NCI-H82 (cell line): ENCODE measurements at regions not wholly inside any gene's neighbourhood (a gene's known extent, or its start where the extent isn't known, plus 50 kb on each side); places are given as distances from the start of the nearest gene placed in this dataset.
"Not testable (repeated sequence)": the region's sequence is repeated elsewhere in the genome, so short reads cannot be mapped to it uniquely, and the experiment has no call there.

Experiments used
- DNase-seq: peaks from one replicate; lab custom pipeline; 2025; lab: John Stamatoyannopoulos, UW

DNA sequence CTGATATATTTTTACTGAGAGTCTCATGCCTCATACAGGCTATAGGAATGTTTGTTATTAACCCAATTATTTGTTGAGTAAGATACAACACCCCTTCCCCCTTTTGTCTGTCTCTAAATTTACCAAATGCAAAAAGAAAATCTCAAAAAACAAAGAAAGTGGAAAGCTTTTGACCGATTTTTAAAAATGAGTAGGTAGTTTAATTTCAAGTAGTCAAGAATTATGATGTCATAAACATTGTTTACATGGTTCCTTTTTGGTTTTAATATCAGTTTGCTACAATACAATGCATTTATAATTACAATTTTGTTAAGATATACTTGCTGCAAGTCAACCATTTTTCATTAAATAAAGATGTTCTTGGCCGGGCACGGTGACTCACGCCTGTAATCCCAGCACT is 84.7 kb upstream of the HMGA2 start:
- no peak for DNase-seq

DNA sequence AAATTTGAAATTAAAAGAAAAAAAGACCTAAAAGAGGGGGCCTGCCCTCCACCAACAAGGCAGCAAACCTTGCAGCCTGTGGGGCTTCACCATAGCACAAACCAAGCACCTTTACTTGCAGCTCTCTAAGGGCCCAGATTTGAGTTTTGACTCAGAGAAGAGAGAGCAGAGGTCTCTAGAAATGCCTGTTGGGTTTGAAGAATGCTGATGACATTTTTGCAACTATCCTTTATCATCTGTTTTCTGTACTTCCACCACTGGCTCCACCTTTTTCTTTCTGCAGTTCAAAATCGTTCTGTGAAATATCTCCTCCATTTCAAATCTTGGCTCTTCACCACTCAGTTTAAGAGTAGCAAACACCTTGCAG is 83.8 kb upstream of the HMGA2 start:
- no peak for DNase-seq

DNA sequence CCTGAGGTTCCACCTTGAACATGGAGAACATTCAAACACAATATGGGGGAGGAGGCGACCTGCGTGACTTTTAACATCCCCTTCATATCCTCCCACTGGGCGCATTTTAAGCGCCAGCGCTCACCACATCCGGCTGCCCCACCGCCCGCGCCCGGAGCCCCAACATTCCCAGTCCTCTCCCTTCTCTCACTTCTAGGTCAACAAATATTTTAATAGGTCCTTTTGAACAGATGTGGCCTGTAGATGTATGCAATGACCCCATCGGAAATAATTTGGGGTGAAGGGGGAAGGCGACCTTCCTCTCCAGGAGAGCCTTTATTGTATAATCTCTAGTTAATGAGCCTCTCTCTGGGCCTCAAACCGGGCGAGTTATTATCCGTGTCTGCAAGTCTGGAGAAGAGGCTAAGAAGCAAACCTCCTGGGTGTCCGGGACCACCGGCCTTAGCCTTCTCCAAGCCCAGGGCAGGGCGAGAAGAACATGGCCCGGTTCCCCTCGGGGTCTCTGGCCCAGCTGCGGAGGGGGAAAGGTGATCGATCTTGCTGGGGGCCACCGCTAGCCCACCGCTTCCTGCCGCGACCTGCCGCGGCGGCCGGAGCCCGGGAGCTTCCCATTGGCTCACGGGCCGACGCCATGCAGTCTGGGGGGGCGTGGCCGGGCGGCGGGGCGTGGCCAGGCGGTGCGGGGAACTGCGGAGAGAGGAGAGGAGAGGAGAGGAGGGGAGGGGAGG is 83.2 kb upstream of the HMGA2 start:
- peak; percentile 89 for DNase-seq

DNA sequence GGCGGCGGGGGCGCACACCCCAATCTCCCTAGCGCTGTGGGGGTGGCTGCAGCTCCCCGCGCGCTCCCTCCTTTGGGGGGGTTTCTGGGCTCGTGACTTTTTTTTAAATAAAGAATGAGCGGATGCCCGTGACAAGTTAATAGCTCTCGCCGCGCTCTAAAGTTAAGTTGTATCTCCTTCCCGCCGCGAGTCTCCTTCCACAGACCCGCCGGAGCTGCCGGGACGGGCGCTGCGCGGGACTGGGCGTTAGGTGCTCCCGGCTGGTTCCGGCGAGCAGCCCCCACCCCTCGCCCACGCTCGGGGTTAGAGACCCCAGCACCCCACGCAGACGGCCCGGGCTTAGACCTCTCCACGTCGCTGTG is 82.6 kb upstream of the HMGA2 start:
- DNase-seq = peak; percentile 81

DNA sequence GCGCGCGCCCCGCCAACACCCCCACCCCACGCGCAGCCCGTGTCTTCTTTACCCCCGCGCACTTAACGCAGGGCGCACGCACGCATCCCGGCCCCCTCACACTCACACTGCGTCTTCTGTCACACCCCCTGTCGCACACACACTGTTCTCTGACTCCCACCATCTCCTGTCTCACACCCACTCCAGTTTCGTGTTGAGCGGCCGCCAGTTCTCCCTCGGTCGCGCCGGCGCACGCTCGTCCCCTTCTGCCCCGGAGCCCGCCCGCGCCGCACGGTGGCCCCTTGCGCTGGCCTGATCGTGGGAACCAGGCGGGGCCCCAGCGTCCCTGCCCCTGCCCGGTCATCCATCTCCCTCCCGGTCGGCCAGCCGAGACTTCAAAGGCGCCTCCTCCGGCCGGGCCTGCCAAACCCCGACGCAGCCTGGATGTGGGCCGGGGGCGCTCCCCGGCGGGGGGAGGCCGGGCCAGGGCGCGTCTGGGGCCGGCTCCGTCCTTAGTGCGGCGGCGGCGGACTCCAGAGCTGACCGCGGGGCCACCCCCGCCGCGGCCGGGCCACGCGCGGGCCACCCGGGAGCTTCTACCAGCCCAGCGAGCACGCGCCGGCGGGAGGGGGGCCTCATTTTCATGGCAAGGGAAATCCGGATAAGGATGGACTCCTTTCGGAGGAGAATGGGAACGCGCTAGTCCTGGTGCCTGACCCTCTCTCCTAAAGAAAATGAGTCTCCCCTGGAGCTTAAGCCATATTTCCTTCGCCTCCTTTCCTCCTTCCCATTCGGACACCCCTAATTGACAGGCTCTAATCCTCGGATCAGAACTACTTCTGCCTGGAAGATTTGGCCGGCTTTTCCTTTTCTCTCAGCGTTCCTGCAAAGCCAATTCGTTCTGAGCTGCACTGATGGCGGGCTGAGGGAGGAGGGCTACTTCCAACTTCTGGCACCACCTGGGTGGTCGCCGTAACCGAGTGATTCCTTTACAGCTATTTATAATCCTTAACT is 82.0 kb upstream of the HMGA2 start:
- peak; percentile 88 for DNase-seq

DNA sequence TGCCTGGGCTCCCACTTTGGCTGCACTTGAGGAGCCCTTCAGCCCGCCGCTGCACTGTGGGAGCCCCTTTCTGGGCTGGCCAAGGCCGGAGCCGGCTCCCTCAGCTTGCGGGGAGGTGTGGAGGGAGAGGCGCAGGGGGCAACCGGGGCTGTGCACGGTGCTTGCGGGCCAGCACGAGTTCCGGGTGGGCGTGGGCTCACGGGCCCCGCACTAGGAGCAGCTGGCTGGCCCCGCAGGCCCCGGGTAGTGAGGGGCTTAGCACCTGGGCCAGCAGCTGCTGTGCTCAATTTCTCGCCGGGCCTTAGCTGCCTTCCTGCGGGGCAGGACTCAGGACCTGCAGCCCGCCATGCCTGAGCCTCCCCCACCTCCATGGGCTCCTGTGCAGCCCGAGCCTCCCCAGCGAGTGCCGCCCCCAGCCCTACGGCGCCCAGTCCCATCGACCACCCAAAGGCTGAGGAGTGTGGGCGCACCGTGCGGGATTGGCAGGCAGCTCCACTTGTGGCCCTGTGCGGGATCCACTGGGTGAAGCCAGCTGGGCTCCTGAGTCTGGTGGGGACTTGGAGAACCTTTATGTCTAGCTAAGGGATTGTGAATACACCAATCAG is 79.9 kb upstream of the HMGA2 start:
- not testable (repeated sequence) for DNase-seq

DNA sequence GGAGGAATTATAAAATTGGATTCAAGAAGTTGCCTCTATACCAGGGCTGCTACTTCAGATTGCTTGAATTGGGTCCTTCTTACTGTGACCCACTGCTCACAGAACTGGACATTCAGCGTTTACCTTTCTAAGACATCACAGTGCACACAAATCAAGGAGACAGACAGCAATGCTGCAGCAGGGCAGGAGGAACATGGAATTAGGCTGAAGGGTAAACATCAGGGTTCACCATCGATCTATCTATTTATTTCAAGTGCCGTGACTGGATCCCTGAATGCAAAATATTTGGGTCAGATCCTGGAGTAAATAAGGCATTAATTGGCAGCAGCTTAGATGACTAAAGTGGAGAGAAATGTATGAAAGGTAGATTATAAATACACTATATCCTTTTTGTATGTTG is 76.9 kb upstream of the HMGA2 start:
- peak; percentile 23 for DNase-seq

DNA sequence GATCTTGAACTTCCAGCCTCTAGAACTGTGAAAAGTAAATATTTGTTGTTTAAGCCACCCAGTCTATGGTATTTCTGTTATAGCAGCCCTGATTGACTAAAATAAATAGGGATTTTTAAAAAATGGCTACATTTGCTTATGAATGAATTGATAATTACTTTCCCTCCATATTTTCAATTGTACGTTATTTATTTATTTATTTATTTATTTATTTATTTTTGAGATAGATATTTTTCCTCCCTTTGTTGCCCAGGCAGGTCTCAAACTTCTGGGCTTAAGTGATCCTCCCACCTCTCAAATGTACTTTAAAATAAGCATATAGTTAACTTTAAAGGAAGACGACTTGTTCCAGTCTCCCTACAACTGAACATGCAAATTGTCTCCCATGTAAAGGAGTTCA is 76.0 kb upstream of the HMGA2 start:
- DNase-seq = no peak

DNA sequence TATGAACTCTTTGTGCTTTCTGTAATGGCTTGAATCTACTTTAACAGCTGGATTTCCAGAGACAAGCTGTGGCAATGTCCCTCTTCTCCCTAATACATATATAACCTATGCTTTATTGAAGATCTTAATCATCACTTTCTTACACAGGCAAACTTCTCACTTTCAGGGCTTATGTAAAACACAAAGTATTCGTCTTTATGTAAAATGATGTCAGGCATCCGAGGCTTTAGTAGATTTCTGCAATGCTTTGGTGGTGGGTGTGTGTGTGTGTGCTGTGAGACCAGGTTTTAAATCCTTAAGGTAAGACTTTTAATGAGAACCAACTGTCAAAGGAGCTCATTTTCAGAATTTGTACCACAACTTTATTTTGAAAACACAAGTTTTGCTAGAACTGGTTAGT is 70.0 kb upstream of the HMGA2 start:
- no peak for DNase-seq

DNA sequence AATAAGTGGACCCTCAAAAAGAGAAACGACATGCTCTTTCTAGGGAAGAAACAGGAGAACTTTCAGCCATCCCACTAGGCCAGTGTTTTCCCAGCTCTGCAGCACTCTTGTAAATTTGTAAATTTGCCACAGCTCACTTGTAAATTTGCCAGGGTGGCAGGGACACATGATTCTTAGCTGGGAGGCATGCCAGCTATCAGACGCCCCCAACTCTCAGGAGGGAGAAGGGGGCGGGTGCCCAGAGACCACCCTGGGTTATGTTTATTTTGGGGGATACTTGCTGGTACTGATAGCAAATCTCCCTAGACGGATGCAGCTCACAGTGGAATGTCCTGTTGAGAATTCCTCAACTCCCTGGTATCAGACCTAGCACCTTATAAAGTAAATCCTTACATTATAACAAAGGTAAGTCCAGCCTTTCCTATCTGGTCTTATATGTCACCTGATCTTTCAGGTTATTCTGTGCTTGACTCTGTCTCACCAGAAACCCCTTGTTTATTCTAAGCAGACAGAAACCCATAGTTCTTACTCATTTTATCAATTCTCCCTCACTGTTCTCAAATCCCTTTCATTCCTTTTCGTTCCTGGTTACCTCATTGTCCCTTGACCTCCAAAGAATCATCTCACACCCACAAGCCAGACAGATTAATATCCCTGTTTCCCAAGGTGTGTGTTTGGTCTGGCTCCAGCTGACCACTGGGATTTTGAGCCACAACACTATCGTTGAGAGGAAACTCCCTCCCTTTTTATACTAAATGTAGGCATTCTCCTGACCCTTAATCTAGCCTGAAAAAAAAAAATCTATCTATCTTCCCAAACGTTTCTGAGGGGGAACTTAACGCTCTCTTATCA is 69.3 kb upstream of the HMGA2 start:
- no peak for DNase-seq

DNA sequence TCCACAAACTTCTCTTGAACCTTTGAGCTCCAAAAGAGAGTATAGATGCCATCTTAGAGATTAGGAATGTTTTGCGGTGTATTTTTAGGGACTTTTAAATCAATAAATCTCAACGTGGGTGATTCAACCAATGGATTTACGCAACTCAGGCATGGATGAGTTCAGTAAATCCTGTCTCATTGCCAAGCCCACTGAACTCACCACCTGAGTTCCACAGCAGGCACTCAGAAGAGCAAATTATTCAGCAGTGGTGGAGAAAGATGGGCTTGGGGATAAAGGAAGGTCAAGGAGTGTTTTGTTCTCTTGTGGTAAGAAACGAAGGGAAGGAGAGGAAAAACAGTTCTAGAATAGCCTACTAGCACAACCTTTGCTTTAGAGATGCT is 68.7 kb upstream of the HMGA2 start:
- DNase-seq = no peak

DNA sequence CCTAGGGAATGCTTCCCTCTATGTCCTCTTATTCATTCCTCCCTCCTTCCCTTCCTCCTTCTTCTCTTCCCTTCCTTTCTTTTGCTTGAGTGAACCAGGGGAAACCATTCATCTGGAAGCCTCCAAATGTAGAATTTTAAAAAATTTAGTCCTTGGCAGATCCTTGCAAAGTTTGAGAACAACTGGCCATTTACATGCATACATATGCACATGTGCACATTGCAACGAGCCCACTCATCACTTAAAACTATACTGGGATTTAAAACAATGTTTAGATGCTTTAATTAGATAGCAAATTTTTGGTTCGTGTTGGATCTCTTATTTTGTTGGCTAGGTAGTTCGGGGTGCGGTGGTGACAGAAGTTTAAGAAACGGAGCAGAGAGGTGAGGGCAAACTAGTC is 68.0 kb upstream of the HMGA2 start:
- DNase-seq = no peak

DNA sequence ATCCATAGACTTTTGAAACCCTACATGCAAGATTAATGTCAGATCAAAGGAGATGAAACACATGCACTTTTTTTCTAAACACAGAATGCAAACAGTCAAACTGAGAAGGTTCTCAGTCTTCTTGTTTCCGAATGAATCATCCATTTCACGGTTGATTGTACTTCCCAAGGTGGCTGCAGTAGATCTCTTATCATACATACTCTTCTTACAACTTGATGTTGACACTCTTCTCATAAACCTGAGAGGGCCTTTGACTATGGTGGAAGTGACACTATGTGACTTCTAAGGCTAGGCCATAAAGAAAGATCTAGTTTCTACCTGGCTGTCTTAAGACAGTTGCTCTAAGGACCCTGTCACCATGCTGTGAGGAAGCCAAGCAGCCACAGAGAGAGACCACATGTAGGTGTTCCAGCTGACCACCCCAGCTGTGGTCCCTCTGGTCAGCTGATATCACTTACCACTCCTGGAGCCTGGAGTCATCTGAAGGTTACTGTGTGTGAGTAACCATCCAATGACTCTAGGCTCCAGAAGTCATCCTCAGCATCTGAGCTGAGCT is 67.2 kb upstream of the HMGA2 start:
- no peak for DNase-seq

DNA sequence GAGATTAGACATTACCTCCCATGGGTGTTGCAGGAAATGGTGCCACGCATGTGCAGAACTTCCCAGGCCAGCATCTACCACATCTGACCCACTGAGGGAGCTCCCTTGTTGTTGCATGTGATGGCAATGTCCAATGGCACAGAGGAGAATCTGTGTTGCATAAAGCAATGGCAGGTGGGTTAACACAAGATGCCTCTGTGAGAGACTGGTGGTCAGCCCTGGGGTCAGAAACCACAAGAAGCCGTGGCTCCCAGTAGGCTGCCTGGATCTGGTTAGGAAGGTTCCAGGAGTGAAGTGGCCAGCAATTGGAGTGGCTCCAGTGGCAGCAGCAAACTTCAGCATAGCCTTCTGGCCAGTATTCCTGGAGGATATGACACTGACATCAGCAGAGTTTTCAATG is 65.9 kb upstream of the HMGA2 start:
- DNase-seq = no peak

DNA sequence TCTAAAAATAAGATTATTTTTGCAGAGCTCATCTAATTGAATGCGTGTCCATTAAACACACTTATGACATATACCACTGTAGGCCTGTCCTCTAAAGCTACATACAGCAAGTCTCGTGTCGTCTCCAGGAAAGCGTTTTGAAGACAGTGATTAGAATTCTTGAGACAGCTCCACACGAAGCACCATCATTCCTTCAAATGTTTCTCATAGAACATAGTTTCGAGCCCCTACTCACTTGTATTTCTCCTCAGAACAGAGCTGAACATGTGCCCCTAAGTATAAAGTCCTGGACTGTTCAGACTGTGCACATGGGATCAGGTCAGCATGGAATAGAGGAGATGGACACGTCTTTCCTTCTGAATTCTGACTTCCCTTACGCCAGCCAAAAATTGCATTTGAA is 64.5 kb upstream of the HMGA2 start:
- DNase-seq = no peak

DNA sequence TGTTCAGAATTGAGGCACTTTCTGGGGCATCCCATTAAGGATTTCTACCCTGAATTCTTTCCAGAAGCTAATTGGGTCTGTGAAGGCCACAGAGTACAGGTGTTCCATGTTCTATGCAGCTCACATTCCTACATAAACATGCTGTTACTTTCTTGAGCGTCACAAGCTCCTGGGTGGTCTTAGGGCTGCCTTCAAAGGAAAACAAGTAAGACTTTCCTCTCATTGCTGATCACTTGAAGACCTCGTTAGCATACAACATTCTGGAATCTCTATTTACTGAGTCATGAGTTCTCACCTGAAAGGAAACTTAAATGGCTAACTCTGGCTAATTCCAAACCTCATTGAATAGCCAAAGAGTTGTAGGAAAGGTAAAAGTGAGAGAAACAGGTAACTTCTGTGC is 63.0 kb upstream of the HMGA2 start:
- no peak for DNase-seq

DNA sequence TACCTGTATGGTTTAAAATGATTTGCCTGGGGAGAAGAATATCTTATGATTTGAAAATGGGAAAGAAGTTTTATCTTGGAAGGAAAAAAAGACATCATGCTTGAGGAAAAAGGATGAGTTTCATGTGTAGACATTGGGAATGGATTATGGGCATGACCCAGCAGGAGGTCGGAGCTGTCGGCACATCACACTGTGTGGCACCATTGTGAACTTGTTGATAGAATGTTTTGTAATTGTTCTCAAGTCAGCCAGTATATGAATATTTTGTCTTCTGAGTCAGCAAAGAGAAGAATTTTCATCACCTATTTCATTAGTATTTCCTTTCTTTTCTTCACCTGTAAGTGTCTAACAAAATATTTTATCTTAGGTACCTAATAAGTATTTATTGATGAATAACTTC is 60.0 kb upstream of the HMGA2 start:
- DNase-seq = no peak

DNA sequence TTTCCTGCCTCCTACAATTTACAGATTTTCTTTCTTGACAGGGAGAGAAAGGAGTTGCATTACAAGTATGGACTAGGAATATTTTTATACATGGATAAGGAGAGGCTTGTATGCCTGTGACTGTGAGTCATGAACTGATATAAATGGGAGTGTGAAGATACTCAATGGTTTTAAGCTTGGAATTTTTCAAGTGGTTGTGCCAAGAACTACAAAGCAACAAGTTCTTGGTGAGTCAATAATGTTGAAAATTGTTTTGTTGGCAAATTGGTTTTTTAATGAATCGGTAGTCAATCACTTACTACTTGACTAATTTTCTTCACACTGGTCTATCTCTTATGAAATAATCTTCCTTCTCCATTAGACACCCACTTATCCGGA is 58.9 kb upstream of the HMGA2 start:
- no peak for DNase-seq

DNA sequence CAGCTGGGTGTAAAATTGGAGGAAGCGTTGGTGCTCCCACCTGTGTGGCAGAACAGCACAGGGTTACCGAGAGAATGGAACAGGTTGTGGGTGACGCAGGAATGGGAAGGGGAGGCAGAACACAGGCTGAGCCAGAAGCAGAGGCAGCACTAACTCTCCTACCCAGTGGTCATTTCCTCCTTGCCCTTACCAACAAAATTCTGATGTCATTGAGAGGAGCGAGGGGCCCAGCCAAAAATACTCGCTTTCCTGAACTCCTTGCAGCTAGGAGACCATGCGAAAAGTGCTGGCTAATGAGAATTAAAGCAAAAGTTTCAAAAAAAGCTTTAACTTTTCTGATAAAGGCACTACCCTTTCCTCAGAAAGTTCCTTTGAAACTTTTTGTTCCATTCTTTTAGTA is 54.4 kb upstream of the HMGA2 start:
- no peak for DNase-seq
